WTC11 (cell line): ENCODE measurements at regions not wholly inside any gene's neighbourhood (a gene's known extent, or its start where the extent isn't known, plus 50 kb on each side); places are given as distances from the start of the nearest gene placed in this dataset.

ENCODE experiments used
- ATAC-seq: fragments of 200-7000 bp; cut with Tn5 transposase; 2 replicates; pipeline ENCODE4 v1.10.0; 2021; ENCODE audit warnings: mild to moderate bottlenecking, moderate library complexity
- CTCF ChIA-PET: fragments of 300-600 bp; sonication (Branson Sonifier 250); formaldehyde crosslinking; loops from one replicate; lab custom pipeline; 2021; ENCODE audit warnings: antibody characterized with exemption; lab: Charles Lee
- POLR2A ChIA-PET: fragments of 350-600 bp; sonication (Branson Sonifier 250); formaldehyde crosslinking; loops from one replicate; lab custom pipeline; 2021; ENCODE audit warnings: antibody characterized with exemption; lab: Charles Lee
- DNase-seq: peaks from one replicate; pipeline ENCODE4 v3.0.0; 2021; ENCODE audit warnings: low spot score
- H3K27ac Mint-ChIP-seq: 2 replicates; pipeline ENCODE4 v1.8.0; 2021; ENCODE audit warnings: mixed read lengths
- H3K27me3 Mint-ChIP-seq: 2 replicates; pipeline ENCODE4 v1.8.0; 2021; ENCODE audit warnings: low read depth, mild to moderate bottlenecking, moderate library complexity, mixed read lengths
- H3K36me3 Mint-ChIP-seq: 2 replicates; pipeline ENCODE4 v1.8.0; 2021; ENCODE audit warnings: mixed read lengths
- H3K4me1 Mint-ChIP-seq: 2 replicates; pipeline ENCODE4 v1.8.0; 2022; ENCODE audit warnings: mixed read lengths
- H3K4me3 Mint-ChIP-seq: 2 replicates; pipeline ENCODE4 v1.8.0; 2021; ENCODE audit warnings: mild to moderate bottlenecking, moderate library complexity, mixed read lengths
- H3K9me3 Mint-ChIP-seq: 2 replicates; pipeline ENCODE4 v1.8.0; 2021; ENCODE audit warnings: mixed read lengths
- CDX4 ChIP-seq: fragments of 250-450 bp; sonication (Bioruptor Pico); IDR thresholded peaks from 2 replicates; pipeline ENCODE4 v1.9.0; 2021; ENCODE audit warnings: moderate library complexity, mild to moderate bottlenecking, inconsistent platforms, borderline replicate concordance
- E2F4 ChIP-seq: sonication (generic); formaldehyde crosslinking; IDR thresholded peaks from 2 replicates; pipeline ENCODE4 v1.8.1; 2022; ENCODE audit warnings: low read depth, mild to moderate bottlenecking, moderate library complexity, missing genetic modification reagents, borderline replicate concordance
- E2F5 ChIP-seq: sonication (generic); formaldehyde crosslinking; IDR thresholded peaks from 2 replicates; pipeline ENCODE4 v1.8.1; 2022; ENCODE audit warnings: mild to moderate bottlenecking, moderate library complexity, missing genetic modification reagents
- GRHL2 ChIP-seq: fragments of 250-450 bp; sonication (Bioruptor Pico); IDR thresholded peaks from 2 replicates; pipeline ENCODE4 v1.8.0; 2022; ENCODE audit warnings: mild to moderate bottlenecking, moderate library complexity; ENCODE audit not compliant: insufficient replicate concordance, severe bottlenecking
- HMGA2 ChIP-seq: fragments of 250-450 bp; sonication (Bioruptor Pico); IDR thresholded peaks from 2 replicates; pipeline ENCODE4 v1.4.0; 2021; ENCODE audit warnings: mild to moderate bottlenecking, moderate library complexity
- HMGXB4 ChIP-seq: sonication (generic); formaldehyde crosslinking; IDR thresholded peaks from 2 replicates; pipeline ENCODE4 v1.8.1; 2023; ENCODE audit warnings: mild to moderate bottlenecking, moderate library complexity, missing genetic modification reagents
- JAZF1 ChIP-seq: fragments of 250-450 bp; sonication (Bioruptor Pico); IDR thresholded peaks from 2 replicates; pipeline ENCODE4 v1.9.0; 2021; ENCODE audit warnings: moderate library complexity, mild to moderate bottlenecking, inconsistent platforms
- MAX ChIP-seq: sonication (generic); formaldehyde crosslinking; IDR thresholded peaks from 2 replicates; pipeline ENCODE4 v1.8.0; 2022; ENCODE audit warnings: mild to moderate bottlenecking, missing genetic modification reagents
- SMAD3 ChIP-seq: sonication (generic); formaldehyde crosslinking; IDR thresholded peaks from 2 replicates; pipeline ENCODE4 v1.8.0; 2022; ENCODE audit warnings: missing genetic modification reagents, mild to moderate bottlenecking, borderline replicate concordance
- ZNF263 ChIP-seq: sonication (generic); formaldehyde crosslinking; IDR thresholded peaks from 2 replicates; pipeline ENCODE4 v1.8.1; 2022; ENCODE audit warnings: low read depth, mild to moderate bottlenecking, moderate library complexity, missing genetic modification reagents
- ZNF416 ChIP-seq: fragments of 250-450 bp; sonication (Bioruptor Pico); IDR thresholded peaks from 2 replicates; pipeline ENCODE4 v1.9.0; 2021; ENCODE audit warnings: mild to moderate bottlenecking, inconsistent platforms
- ZNF423 ChIP-seq: fragments of 250-450 bp; sonication (Bioruptor Pico); IDR thresholded peaks from 2 replicates; pipeline ENCODE4 v2.1.2; 2022; ENCODE audit warnings: mild to moderate bottlenecking, moderate library complexity
- ZNF671 ChIP-seq: fragments of 250-450 bp; sonication (Bioruptor Pico); IDR thresholded peaks from 2 replicates; pipeline ENCODE4 v1.8.0; 2021; ENCODE audit warnings: mild to moderate bottlenecking
- TF ChIP-seq, protein P1 (sequence below): sonication (generic); formaldehyde crosslinking; IDR thresholded peaks from 2 replicates; pipeline ENCODE4 v1.8.0; 2022; ENCODE audit warnings: missing genetic modification reagents
- TF ChIP-seq, protein P2 (sequence below): fragments of 250-450 bp; sonication (Bioruptor Pico); IDR thresholded peaks from 2 replicates; pipeline ENCODE4 v1.9.0; 2021; ENCODE audit warnings: mild to moderate bottlenecking
- TF ChIP-seq, protein P3 (sequence below): sonication (generic); formaldehyde crosslinking; conservative IDR thresholded peaks from 2 replicates; pipeline ENCODE4 v1.8.1; 2023; ENCODE audit warnings: mild to moderate bottlenecking, low read depth, missing genetic modification reagents, moderate library complexity
- TF ChIP-seq, protein P4 (sequence below): sonication (generic); formaldehyde crosslinking; IDR thresholded peaks from 2 replicates; pipeline ENCODE4 v1.8.1; 2022; ENCODE audit warnings: missing genetic modification reagents, borderline replicate concordance
- TF ChIP-seq, protein P5 (sequence below): sonication (generic); formaldehyde crosslinking; IDR thresholded peaks from 2 replicates; pipeline ENCODE4 v1.8.1; 2023; ENCODE audit warnings: mild to moderate bottlenecking, missing genetic modification reagents

DNA sequence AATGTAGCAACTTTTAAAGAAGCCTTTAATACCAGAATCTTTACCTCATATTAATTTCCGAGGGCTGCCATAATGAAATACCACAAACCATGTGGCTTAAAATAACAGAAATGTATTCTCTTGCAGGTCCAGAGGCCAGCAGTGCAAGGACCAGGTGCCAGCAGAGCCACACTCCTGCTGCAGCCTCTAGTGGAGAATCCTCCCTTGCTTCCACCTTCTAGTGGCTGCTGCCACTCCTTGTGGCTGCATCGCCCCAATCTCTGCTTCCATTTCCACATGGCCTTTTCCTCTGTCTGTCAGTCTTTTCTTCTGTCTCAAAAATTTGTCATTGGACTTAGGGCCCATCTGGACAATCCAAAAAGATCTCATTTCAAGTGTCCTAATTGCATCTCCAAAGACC, 401.5 kb downstream of the EFNA5 start:
- Mint-ChIP-seq H3K4me1 (peaks cover 19% of the 10 kb centered on the region), H3K36me3 (no peaks in the 10 kb centered on the region)
- TF ChIP-seq MAX (CRISPR knock-in tag) (no peak), SMAD3 (CRISPR knock-in tag) (no peak), GRHL2 (CRISPR knock-in tag) (no peak), CDX4 (no peak)
- TF ChIP-seq, protein P1, sequence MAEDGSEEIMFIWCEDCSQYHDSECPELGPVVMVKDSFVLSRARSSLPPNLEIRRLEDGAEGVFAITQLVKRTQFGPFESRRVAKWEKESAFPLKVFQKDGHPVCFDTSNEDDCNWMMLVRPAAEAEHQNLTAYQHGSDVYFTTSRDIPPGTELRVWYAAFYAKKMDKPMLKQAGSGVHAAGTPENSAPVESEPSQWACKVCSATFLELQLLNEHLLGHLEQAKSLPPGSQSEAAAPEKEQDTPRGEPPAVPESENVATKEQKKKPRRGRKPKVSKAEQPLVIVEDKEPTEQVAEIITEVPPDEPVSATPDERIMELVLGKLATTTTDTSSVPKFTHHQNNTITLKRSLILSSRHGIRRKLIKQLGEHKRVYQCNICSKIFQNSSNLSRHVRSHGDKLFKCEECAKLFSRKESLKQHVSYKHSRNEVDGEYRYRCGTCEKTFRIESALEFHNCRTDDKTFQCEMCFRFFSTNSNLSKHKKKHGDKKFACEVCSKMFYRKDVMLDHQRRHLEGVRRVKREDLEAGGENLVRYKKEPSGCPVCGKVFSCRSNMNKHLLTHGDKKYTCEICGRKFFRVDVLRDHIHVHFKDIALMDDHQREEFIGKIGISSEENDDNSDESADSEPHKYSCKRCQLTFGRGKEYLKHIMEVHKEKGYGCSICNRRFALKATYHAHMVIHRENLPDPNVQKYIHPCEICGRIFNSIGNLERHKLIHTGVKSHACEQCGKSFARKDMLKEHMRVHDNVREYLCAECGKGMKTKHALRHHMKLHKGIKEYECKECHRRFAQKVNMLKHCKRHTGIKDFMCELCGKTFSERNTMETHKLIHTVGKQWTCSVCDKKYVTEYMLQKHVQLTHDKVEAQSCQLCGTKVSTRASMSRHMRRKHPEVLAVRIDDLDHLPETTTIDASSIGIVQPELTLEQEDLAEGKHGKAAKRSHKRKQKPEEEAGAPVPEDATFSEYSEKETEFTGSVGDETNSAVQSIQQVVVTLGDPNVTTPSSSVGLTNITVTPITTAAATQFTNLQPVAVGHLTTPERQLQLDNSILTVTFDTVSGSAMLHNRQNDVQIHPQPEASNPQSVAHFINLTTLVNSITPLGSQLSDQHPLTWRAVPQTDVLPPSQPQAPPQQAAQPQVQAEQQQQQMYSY (CRISPR knock-in tag) = no peak
- TF ChIP-seq, protein P2, sequence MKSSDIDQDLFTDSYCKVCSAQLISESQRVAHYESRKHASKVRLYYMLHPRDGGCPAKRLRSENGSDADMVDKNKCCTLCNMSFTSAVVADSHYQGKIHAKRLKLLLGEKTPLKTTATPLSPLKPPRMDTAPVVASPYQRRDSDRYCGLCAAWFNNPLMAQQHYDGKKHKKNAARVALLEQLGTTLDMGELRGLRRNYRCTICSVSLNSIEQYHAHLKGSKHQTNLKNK = no peak
- TF ChIP-seq, protein P3, sequence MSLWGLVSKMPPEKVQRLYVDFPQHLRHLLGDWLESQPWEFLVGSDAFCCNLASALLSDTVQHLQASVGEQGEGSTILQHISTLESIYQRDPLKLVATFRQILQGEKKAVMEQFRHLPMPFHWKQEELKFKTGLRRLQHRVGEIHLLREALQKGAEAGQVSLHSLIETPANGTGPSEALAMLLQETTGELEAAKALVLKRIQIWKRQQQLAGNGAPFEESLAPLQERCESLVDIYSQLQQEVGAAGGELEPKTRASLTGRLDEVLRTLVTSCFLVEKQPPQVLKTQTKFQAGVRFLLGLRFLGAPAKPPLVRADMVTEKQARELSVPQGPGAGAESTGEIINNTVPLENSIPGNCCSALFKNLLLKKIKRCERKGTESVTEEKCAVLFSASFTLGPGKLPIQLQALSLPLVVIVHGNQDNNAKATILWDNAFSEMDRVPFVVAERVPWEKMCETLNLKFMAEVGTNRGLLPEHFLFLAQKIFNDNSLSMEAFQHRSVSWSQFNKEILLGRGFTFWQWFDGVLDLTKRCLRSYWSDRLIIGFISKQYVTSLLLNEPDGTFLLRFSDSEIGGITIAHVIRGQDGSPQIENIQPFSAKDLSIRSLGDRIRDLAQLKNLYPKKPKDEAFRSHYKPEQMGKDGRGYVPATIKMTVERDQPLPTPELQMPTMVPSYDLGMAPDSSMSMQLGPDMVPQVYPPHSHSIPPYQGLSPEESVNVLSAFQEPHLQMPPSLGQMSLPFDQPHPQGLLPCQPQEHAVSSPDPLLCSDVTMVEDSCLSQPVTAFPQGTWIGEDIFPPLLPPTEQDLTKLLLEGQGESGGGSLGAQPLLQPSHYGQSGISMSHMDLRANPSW (CRISPR knock-in tag) = no peak
- TF ChIP-seq, all 79 proteins: peak for 0
- Mint-ChIP-seq H3K4me3 (no peak overlapping the region), H3K27me3 (no peaks in the 10 kb centered on the region), H3K9me3 (no peaks in the 10 kb centered on the region), H3K27ac (no peak overlapping the region)
- POLR2A ChIA-PET = no interaction called here
- ATAC-seq = peak; percentile 76
- peak; percentile 15 for DNase-seq
- CTCF ChIA-PET = interaction anchor here (1.8 kb wide), 1 partner anchor 22 kb away, joined by 8 read pairs; no protein-coding TSS in a partner anchor

DNA sequence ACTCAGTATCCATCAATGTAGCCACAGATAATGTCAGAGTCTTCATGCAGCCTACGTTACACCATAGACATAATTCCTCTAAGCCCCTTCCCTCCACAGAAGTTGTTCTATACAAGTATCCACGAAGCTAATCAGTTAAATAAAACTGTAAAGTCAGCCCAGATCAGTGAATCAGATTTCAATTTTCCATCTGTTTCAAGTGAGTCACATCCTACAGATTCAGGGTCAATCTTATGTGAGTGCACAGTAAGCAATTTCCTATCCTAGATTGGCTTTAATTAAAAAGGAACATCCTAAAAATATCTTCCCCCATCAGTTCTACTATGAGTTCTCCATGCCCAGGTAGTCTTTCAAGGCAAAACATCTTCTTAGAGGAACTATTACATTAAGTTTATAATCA, 402.5 kb downstream of the EFNA5 start:
- Mint-ChIP-seq H3K4me3 (no peak overlapping the region), H3K36me3 (no peaks in the 10 kb centered on the region), H3K27ac (no peak overlapping the region), H3K27me3 (no peaks in the 10 kb centered on the region), H3K9me3 (no peaks in the 10 kb centered on the region), H3K4me1 (peaks cover 19% of the 10 kb centered on the region)
- DNase-seq (no peak), ATAC-seq (no peak)
- POLR2A ChIA-PET = no interaction called here
- CTCF ChIA-PET = interaction anchor here (1.8 kb wide), 1 partner anchor 21 kb away, joined by 8 read pairs; no protein-coding TSS in a partner anchor
- TF ChIP-seq E2F4 (no peak), E2F5 (CRISPR knock-in tag) (no peak), HMGXB4 (CRISPR knock-in tag) (no peak), ZNF416 (CRISPR knock-in tag) (no peak), CDX4 (no peak), HMGA2 (CRISPR knock-in tag) (no peak), ZNF423 (CRISPR knock-in tag) (no peak), JAZF1 (CRISPR knock-in tag) (no peak), ZNF671 (CRISPR knock-in tag) (no peak), ZNF263 (no peak)
- TF ChIP-seq, protein P4, sequence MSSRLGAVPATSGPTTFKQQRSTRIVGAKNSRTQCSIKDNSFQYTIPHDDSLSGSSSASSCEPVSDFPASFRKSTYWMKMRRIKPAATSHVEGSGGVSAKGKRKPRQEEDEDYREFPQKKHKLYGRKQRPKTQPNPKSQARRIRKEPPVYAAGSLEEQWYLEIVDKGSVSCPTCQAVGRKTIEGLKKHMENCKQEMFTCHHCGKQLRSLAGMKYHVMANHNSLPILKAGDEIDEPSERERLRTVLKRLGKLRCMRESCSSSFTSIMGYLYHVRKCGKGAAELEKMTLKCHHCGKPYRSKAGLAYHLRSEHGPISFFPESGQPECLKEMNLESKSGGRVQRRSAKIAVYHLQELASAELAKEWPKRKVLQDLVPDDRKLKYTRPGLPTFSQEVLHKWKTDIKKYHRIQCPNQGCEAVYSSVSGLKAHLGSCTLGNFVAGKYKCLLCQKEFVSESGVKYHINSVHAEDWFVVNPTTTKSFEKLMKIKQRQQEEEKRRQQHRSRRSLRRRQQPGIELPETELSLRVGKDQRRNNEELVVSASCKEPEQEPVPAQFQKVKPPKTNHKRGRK (CRISPR knock-in tag) = no peak
- TF ChIP-seq, protein P5, sequence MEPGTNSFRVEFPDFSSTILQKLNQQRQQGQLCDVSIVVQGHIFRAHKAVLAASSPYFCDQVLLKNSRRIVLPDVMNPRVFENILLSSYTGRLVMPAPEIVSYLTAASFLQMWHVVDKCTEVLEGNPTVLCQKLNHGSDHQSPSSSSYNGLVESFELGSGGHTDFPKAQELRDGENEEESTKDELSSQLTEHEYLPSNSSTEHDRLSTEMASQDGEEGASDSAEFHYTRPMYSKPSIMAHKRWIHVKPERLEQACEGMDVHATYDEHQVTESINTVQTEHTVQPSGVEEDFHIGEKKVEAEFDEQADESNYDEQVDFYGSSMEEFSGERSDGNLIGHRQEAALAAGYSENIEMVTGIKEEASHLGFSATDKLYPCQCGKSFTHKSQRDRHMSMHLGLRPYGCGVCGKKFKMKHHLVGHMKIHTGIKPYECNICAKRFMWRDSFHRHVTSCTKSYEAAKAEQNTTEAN (CRISPR knock-in tag) = no peak
